Stimulated activated CD8-positive, alpha-beta memory T cell treated with anti-CD3 and anti-CD28 coated beads, Interleukin-15, amount 100 ng/mL, for 1 hour (primary cell): ENCODE measurements at regions not wholly inside any gene's neighbourhood (a gene's known extent, or its start where the extent isn't known, plus 50 kb on each side); places are given as distances from the start of the nearest gene placed in this dataset.

Experiments
- DNase-seq: peaks from one replicate; pipeline ENCODE4 v3.0.0-alpha.2; 2020; ENCODE audit warnings: low read depth

GRCh38 chr15:46555547-46555946 lies 920.7 kb downstream of the SQOR start:
- no peak for DNase-seq

GRCh38 chr15:46556010-46556409 lies 921.2 kb downstream of the SQOR start:
- no peak for DNase-seq

- DNase-seq, result no peak
Observed at GRCh38 chr15:46556559-46557379, 921.9 kb downstream of the SQOR start.

DNA sequence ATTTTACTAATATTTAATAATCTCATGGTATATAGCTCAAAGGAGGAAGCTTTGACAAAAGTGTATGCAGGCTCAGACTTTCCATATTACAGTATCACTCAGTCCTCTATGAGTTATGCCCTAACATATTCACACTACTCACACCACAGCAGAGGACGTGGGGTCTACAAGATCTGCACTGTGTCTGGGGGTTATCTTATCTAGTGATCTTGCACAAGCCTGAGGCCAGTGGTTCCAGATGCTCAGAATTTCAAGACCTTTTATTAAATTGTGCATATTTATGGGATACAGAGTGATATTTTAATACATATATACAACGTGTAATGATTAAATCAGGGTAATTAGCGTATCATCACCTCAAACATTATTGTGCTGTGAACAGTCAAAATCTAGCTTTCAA lies 933.1 kb downstream of the SQOR start:
- DNase-seq, result no peak

DNA sequence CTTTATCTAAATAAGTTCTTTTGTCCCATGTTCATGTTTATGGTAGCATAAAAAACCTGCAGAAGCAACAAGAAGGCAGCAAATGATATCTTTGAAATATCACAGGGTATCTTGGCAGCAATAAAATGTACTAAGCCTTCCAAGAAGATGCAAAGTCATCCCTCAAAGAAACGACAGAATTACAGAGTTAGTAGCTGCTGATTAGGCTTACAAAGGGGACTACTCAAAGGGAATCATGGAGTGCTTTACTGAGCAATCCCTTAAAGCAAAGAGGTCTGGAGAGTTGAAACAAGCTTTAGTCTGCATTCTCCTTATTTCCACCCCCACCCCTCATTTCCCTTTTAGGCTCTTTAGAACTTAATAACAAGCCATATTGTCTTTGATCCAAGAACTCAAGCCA lies 935.0 kb downstream of the SQOR start:
- DNase-seq, result no peak

DNA sequence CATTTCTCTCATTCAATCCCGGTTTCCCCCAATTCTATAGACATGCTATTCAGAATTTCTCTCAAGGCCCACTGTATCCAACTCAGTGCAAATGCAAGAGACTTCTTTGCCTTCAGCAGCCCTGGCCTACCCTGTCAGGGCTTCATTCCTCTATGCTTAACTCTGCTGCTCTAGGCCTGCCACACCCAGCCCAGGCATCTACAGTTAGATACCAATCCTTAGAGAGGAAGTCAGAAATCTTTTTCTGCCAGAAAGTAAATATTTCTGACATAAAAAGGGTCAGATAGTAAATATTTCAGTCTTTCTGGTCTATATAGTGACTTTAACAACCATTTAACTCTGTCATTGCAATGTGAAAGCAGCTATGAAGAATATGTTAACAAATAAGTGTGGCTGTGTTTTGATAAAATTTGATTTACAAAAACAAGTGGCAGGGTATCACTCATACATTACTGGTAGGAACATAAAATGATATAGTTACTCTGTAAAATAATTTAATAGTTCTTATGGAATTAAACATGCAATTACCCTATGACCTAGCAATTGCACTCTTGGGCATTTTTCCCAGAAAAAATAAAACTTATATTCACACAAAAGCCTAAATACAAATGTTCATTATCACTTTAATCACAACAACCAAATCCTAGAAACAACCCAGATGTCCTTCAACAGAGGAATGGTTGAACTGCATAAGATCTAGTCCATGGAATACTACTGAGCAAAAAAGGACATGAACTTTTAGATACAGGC lies 942.0 kb downstream of the SQOR start:
- DNase-seq, result no peak

GRCh38 chr15:46577767-46578166 lies 942.9 kb downstream of the SQOR start:
- DNase-seq, result no peak

DNA sequence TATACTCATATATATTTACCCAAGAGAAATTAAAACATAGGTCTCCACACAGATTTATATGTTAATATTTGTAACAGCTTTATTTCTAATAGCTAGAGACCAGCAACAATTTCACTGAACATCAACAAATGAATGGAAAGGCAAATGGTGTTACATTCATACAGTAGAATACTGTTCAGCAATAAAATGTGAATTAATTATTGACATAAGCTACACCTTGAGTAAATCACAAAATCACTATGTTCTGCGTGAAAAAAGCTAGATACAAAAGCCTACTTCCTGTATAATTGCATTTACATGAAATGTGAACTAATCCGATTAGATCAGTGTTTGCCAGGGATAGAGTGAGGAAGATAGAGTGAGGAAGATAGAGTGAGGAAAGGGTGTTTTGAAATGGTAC lies 945.7 kb downstream of the SQOR start:
- DNase-seq, result no peak

- DNase-seq, result no peak
Observed at GRCh38 chr15:46580924-46581323, 946.1 kb downstream of the SQOR start.

DNA sequence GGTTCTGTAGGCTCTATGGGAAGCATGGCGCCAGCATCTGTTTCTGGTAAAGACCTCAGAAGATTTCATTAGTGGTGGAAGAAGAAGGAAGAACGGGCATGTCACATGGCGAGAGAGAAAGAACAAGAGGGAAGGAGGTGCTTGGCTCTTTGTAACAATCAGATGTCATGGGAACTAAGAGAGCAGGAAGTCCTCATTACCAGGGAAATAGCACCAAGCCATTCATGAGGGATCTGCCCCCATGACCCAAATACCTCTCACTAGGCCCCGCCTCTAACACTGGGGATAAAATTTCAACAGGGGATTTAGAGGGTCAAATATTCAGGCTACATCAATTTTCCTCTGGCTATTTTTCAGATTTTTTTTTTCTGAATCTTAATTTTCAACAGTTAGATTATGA lies 954.3 kb downstream of the SQOR start:
- no peak for DNase-seq

GRCh38 chr15:46591462-46591861 lies 956.6 kb downstream of the SQOR start:
- no peak for DNase-seq

- no peak for DNase-seq
Observed at GRCh38 chr15:46595016-46595415, 960.2 kb downstream of the SQOR start.

- no peak for DNase-seq
Observed at GRCh38 chr15:46607077-46607476, 972.2 kb downstream of the SQOR start.

DNA sequence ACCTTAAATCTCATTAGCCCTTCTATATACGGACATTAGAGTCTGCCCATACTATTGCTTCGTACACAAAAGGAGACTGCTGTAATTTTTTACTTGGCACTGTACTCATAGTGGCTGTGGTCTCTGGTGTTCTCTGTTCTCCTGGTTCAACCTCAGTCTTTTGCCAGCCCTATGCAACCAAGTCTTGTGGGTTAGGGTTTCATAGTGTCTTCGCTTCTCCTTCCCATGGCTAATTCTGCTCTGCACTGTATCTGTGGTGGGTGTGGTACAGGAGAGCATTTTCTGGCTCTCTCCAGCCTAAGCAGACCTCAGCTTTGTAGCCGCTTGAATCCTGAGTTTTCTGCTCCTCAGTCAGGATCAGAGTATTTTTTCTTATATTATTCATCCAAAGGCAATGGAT lies 981.2 kb downstream of the SQOR start:
- no peak for DNase-seq

DNA sequence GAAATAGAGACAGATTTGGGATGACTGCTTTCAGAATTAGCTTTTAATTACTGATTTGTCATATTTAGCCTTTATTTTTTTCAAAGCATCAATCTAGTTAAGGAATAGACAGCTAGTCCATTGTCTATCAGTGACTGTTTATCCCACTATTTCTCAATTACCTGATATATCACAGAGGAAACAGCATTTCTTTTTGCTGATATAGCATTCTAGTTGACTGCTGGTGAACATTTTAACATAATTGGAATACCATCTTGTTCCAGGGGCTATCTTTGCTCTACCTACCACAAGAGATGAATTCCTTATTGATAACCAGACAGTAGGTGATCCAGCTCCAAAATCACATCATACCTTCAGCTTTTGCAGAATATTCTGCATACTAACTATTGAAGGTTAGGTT lies 982.7 kb downstream of the SQOR start:
- DNase-seq, result no peak

DNA sequence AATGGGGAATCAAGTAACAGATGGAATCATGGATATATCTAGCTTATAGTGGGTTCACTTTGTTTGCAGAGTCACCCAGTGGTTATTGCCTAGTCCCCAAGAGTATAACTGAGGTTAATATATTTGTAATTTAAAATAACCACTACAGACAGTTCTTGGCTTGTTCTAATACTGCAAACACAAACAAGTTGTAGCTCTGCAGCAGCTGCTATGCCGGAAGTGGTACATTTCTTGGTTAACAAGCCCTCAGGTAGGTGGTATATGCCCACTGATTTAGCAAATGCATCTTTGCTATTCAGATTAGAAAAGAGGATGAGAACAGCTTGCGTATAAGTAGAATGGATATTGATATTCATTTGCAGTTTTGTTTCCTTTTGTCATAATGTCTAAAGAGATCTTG lies 984.2 kb downstream of the SQOR start:
- no peak for DNase-seq

DNA sequence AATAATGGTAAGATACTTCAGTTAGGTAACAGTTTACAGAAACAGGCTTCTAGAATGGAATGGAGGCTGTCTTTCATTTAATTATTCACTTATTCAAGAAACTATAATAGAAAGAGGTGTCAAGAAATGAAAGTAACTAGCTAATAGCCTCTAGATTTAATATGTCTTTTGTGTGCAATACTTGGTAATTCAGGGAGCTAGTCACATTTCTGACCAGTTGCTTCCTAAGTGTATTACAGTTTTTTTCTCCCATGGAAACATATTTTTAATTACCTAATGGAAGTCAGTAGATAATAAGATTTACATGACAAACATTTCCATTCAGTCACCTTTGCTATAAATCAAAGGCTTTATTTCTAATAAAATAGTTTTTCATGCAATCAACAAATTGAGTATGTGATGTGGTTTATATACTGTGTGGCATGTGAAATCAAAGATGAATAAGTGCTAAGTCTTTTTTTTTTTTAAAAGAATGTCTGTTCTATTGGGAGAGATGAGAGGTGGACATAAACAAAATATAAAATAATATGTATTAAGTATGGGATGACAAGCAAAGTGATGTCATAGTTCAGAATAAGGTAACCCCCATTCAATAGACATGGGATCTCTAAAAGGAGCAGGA lies 985.7 kb downstream of the SQOR start:
- DNase-seq, result no peak

DNA sequence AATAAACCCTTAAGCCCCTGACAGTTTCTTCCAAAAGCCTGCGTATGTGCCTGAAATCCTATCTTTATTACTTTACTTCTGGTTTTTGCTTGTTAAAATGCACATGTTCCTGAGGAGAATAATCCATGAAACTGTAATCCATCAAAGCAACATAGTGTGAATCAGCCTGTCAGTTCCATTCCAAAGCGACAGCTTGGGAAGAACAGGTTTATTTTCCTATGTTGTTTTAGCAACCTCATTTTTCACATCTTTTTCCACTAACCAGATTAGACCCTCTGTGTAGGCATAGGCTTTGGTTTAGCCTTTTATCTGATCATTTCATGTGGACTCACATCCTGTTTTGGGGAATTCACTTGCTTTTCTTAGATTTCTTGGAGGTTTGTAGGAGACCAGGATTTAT lies 988.0 kb downstream of the SQOR start:
- DNase-seq, result no peak

DNA sequence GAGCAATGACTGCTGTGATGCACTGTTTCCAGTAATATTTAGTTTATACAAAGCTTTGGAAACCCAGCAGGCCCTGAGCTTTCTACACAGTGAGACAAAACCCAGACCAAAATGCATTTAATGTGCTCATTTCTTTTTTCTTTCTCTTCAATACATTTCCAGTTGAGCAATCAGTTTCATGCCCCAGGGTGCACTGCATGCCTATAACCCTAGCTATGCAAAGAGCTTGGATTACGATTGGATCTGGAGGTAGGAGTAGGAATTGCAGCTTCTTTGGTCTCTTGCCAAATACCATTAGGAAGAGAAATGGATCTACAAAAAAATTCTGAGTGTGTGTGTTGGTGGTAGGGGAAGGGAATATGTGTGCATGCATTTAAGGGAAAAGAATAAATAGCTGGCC lies 1001.4 kb downstream of the SQOR start:
- no peak for DNase-seq

GRCh38 chr15:46644501-46645481 lies 1010.0 kb downstream of the SQOR start:
- no peak for DNase-seq

- no peak for DNase-seq
Observed at GRCh38 chr15:46646490-46646889, 1011.7 kb downstream of the SQOR start.

GRCh38 chr15:46647046-46647445 lies 1012.2 kb downstream of the SQOR start:
- no peak for DNase-seq
